ENCODE measurements at regions not wholly inside any gene's neighbourhood (a gene's known extent, or its start where the extent isn't known, plus 50 kb on each side); places are given as distances from the start of the nearest gene placed in this dataset.

GRCh38 chr5:171601266-171601881 lies 181.9 kb downstream of the FGF18 start:
- no peak for TF ChIP-seq CTCF (IDR thresholded peaks at IDR 0.05)
- TF ChIP-seq POLR2A (IDR thresholded peaks at IDR 0.05) = no peak
